ENCODE measurements at regions not wholly inside any gene's neighbourhood (a gene's known extent, or its start where the extent isn't known, plus 50 kb on each side); places are given as distances from the start of the nearest gene placed in this dataset.

- no peak for TF ChIP-seq CTCF (IDR thresholded peaks at IDR 0.05)
- no peak for TF ChIP-seq POLR2A (IDR thresholded peaks at IDR 0.05)
Observed at GRCh38 chrX:45762699-45763647, 562.3 kb upstream of the DIPK2B start.
